Parathyroid adenoma (tissue), 2 donors: ENCODE measurements at regions not wholly inside any gene's neighbourhood (a gene's known extent, or its start where the extent isn't known, plus 50 kb on each side); places are given as distances from the start of the nearest gene placed in this dataset.

ENCODE experiments used
- H2AFZ ChIP-seq: fragments of 300-600 bp; sonication (generic); one replicate; pipeline ENCODE4 v1.7.0; 2017; ENCODE audit warnings: antibody characterized with exemption, mild to moderate bottlenecking
- H3K27ac ChIP-seq: fragments of 300-600 bp; sonication (generic); one replicate; pipeline ENCODE4 v1.7.0; 2017
- H3K27me3 ChIP-seq: fragments of 300-600 bp; sonication (generic); one replicate; pipeline ENCODE4 v1.7.0; 2017; ENCODE audit warnings: low read length; ENCODE audit not compliant: control insufficient read depth, insufficient read depth
- H3K36me3 ChIP-seq: fragments of 300-600 bp; sonication (generic); one replicate; pipeline ENCODE4 v1.7.0; 2017; ENCODE audit warnings: low read length; ENCODE audit not compliant: control insufficient read depth, insufficient read depth
- H3K4me1 ChIP-seq: fragments of 300-600 bp; sonication (generic); one replicate; pipeline ENCODE4 v1.7.0; 2017; ENCODE audit warnings: control low read depth
- H3K4me2 ChIP-seq: fragments of 300-600 bp; sonication (generic); one replicate; pipeline ENCODE4 v1.7.0; 2017; ENCODE audit warnings: low read length
- H3K4me3 ChIP-seq: fragments of 300-600 bp; sonication (generic); one replicate; pipeline ENCODE4 v1.7.0; 2017; ENCODE audit warnings: low read depth, low read length
- H3K79me2 ChIP-seq: fragments of 300-600 bp; sonication (generic); one replicate; pipeline ENCODE4 v1.7.0; 2017; ENCODE audit warnings: control low read depth
- H3K9ac ChIP-seq: fragments of 300-600 bp; sonication (generic); one replicate; pipeline ENCODE4 v1.7.0; 2017; ENCODE audit warnings: mild to moderate bottlenecking
- H3K9me3 ChIP-seq: fragments of 300-600 bp; sonication (generic); one replicate; pipeline ENCODE4 v1.7.0; 2017; ENCODE audit warnings: low read length; ENCODE audit not compliant: control insufficient read depth
- TF ChIP-seq, protein P1 (sequence below): fragments of 300-600 bp; sonication (generic); IDR thresholded peaks from one replicate; pipeline ENCODE4 v1.7.0; 2017; ENCODE audit warnings: antibody characterized with exemption, mild to moderate bottlenecking
- donor health status: primary hyperparathyroidism.

DNA sequence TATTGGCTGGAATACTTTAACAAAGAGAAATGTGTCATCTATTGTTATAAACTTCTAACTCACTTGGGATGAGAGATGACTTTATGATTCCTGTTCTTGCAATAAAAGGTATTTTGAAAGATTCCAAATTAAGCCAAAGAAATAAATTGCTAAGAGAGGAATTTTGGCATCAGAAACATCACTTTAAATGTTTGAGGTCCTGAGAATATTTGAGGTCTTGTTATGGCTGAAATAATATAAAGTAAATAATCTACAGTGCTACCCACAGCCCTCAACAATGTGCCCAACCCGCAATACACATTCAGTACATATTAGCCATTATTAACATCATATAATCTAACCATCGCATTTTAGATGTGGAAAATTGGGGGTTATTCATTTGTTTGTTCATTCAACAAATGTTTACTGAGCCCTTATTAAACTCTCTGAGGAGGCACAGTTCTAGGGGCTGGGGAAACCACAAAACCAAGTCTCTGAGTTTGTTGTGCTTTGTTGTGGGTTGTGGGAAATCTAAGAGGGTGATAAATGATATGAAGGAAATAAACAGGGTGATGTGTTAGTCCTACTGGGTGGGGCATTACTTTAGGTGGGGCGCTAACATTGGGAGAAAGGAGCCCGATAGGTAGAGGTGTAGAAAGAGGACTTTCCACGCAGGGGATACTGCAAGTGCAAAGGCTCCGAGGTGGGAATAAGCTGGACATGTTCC, 135.2 kb upstream of the CLINT1 start:
- no peaks in the 10 kb centered on the region for H3K9me3 ChIP-seq
- no peaks in the 10 kb centered on the region for H3K27me3 ChIP-seq
- TF ChIP-seq, protein P1, sequence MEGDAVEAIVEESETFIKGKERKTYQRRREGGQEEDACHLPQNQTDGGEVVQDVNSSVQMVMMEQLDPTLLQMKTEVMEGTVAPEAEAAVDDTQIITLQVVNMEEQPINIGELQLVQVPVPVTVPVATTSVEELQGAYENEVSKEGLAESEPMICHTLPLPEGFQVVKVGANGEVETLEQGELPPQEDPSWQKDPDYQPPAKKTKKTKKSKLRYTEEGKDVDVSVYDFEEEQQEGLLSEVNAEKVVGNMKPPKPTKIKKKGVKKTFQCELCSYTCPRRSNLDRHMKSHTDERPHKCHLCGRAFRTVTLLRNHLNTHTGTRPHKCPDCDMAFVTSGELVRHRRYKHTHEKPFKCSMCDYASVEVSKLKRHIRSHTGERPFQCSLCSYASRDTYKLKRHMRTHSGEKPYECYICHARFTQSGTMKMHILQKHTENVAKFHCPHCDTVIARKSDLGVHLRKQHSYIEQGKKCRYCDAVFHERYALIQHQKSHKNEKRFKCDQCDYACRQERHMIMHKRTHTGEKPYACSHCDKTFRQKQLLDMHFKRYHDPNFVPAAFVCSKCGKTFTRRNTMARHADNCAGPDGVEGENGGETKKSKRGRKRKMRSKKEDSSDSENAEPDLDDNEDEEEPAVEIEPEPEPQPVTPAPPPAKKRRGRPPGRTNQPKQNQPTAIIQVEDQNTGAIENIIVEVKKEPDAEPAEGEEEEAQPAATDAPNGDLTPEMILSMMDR = no peak
- no peak overlapping the region for H3K27ac ChIP-seq
- no peaks in the 10 kb centered on the region for H3K36me3 ChIP-seq
- no peak overlapping the region for H3K9ac ChIP-seq
- no peaks in the 10 kb centered on the region for H3K4me1 ChIP-seq
- no peak overlapping the region for H3K4me2 ChIP-seq
- peak overlapping the region; percentile 75 for H2AFZ ChIP-seq
- no peak overlapping the region for H3K4me3 ChIP-seq
- no peaks in the 10 kb centered on the region for H3K79me2 ChIP-seq

DNA sequence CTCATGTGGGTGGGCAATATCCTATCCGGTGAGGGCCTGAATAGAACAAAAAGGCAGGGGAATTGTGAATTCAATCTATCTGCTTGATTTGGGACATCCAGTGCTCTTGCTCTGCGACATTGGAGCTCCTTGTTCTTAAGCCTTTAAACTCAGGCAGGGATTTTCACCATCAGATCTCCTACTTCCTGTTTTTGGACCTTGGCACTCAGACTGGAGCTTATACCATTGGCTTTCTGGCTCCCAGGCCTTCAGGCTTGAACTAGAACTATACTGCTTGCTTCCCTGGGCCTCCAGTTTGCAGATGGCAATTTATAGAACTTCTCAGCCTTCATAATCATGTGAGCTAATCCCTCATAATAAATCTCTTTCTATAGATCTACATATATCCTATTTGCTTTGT, 134.3 kb upstream of the CLINT1 start:
- Histone ChIP-seq H2AFZ (peak overlapping the region; percentile 24), H3K9me3 (no peaks in the 10 kb centered on the region), H3K4me3 (no peak overlapping the region), H3K27ac (no peak overlapping the region), H3K4me2 (no peak overlapping the region), H3K4me1 (no peaks in the 10 kb centered on the region), H3K9ac (no peak overlapping the region), H3K36me3 (no peaks in the 10 kb centered on the region), H3K79me2 (no peaks in the 10 kb centered on the region), H3K27me3 (no peaks in the 10 kb centered on the region)
- TF ChIP-seq, protein P1 = no peak

DNA sequence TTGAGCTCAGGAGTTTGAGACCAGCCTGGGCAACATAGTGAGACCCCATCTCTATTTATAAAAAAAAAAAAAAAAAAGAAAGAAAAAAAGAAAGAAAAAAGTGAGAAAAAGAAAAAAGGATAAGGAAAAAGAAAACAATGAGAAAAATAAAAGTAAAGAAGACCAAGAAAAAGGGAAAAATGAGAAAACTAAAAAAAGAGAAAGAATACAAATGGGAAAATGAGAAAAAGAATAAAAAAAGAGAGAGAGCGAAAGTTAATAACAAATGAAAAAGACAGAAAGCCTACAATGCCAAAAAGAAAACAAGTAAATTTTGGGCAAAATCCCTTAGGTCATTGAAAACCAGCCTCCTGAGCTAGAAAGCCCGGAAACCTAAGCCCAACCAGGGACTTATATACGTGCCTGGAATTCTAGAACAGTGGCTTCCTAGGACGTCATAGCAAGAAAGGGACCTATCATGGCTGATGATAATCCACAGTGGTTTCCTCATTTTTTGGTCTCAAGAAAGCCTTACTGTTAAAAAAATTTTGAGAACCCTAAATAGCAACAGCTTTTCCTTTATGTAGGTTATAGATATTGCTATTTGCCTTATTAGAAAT, 131.7 kb upstream of the CLINT1 start:
- H3K79me2 ChIP-seq = no peaks in the 10 kb centered on the region
- TF ChIP-seq, protein P1 = no peak

DNA sequence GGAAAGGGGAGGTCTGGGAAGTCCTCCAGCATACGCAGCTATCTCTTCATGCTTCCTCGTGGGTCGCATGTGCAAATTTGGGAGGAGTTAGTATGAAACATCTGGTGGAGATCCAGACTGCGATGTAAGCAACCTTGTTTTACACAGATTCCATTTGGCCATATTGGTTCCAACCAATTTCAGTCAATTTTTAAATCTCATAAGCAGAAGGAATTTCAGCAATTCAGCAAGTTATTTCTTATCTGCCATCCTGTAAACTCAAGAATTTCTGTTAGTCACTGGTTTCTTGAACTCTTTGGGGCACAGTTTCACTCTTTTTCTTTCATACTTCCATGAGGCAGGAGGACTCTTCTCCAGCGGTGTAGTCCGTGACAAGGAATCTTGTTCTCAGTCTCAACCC, 130.4 kb upstream of the CLINT1 start:
- no peaks in the 10 kb centered on the region for H3K36me3 ChIP-seq
- no peak overlapping the region for H3K4me3 ChIP-seq
- H3K27ac ChIP-seq = no peak overlapping the region
- H3K79me2 ChIP-seq = no peaks in the 10 kb centered on the region
- no peak overlapping the region for H2AFZ ChIP-seq
- H3K4me2 ChIP-seq = no peak overlapping the region
- TF ChIP-seq, protein P1 = no peak
- H3K4me1 ChIP-seq = no peaks in the 10 kb centered on the region
- H3K9me3 ChIP-seq = no peaks in the 10 kb centered on the region
- H3K27me3 ChIP-seq = no peaks in the 10 kb centered on the region
- H3K9ac ChIP-seq = no peak overlapping the region

More for the DNA sequence above, 131.7 kb upstream of the CLINT1 start:
- Histone ChIP-seq H3K9me3 (no peaks in the 10 kb centered on the region), H3K9ac (no peak overlapping the region), H3K27me3 (no peaks in the 10 kb centered on the region), H3K36me3 (no peaks in the 10 kb centered on the region), H3K4me2 (no peak overlapping the region), H3K4me1 (no peaks in the 10 kb centered on the region), H3K4me3 (no peak overlapping the region), H3K27ac (no peak overlapping the region), H2AFZ (no peak overlapping the region)

DNA sequence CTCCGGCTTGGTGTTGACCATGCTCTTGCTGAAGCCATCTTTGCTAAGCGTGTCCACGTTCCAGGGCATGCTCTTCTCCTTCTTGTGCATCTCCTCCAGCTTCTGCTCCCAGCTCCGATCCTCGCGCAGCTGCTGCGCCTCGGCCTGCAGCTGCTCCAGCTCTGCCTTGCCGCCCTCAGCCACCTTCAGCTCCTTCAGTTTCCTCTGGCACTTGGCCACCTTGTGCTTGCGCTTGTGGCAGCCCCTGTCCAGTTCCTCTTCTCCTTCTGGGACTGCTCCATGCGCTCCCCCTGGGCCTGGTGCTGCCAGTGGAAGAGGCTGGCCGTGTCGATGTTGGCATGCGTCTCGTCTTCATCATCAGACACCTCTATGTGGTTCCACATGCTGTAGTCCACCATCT, 128.3 kb upstream of the CLINT1 start:
- TF ChIP-seq, protein P1 = no peak
- H3K79me2 ChIP-seq = no peaks in the 10 kb centered on the region
- no peaks in the 10 kb centered on the region for H3K9me3 ChIP-seq
- H3K36me3 ChIP-seq = no peaks in the 10 kb centered on the region
- no peak overlapping the region for H3K4me2 ChIP-seq
- H3K27me3 ChIP-seq = no peaks in the 10 kb centered on the region
- H3K27ac ChIP-seq = no peak overlapping the region
- no peak overlapping the region for H3K4me3 ChIP-seq
- H3K4me1 ChIP-seq = no peaks in the 10 kb centered on the region
- no peak overlapping the region for H2AFZ ChIP-seq
- H3K9ac ChIP-seq = no peak overlapping the region
